ENCODE measurements at regions not wholly inside any gene's neighbourhood (a gene's known extent, or its start where the extent isn't known, plus 50 kb on each side); places are given as distances from the start of the nearest gene placed in this dataset.
"Not testable (repeated sequence)": the region's sequence is repeated elsewhere in the genome, so short reads cannot be mapped to it uniquely, and the experiment has no call there.

DNA sequence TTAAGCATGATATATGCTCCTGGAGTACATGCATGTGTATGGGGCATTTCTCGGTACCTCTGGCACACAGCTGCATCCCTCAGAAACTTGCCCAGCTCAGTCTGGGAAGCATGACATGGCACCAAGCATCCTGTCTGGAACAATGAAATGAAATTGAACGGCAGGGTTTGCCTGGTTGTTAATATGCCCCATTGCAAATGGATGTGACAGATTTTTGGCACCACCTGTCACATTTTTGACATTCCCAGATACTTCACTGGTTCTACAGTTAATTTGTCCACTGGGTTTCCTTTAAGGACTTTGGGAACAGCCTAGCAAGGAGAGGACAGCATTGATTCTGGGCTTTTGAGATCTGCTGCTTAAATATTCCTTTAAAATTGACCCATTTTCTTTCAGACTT, 305.8 kb downstream of the TSN start:
- no peak for DNase-seq (ENCODE audit: low read depth, low spot score)

DNA sequence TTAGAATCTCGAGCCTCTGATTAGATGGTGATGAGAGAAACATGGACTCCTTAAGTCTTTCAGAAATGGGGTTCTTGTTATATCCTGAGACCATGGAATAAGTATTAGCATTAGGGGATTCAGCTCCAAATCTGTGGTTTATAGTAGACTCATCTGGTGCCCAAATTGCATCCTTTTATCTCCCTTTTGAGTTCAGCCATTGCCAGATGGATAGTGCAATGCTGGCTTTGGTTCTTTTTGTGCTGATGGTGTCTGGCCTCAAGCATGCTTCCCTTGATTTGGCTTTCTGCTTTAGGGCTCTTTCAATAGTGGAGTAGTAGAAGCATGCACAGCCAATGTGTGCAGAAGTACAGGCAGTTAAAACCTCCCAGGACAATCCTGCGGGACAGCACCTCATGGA, 306.4 kb downstream of the TSN start:
- DNase-seq (ENCODE audit: low read depth, low spot score) = no peak

- DNase-seq (ENCODE audit: low read depth, low spot score) = no peak
Observed at GRCh38 chr2:122062506-122062905, 307.1 kb downstream of the TSN start.

GRCh38 chr2:122063716-122064115, 308.3 kb downstream of the TSN start:
- no peak for DNase-seq (ENCODE audit: low read depth, low spot score)

GRCh38 chr2:122070241-122070731, 314.8 kb downstream of the TSN start:
- no peak for DNase-seq (ENCODE audit: low read depth, low spot score)

DNA sequence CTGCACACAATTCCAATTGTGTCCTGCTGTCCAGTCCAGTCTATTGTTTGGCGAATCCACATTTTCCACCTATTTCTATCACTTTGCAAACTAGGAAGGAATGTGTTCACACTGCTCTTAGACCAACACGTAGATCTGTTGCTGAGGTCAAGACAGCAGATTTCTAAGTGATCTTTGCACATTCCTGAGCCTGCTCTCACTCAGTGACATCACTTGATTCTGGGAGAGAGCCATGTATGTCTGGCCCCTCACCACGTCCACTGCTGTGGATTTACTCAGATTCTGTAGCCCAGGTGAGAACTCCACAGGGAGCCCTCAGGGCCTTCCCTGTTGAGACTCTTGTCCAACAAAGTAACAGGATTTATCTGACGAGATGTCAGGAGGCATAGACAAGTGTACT, 317.2 kb downstream of the TSN start:
- peak; percentile 60 for DNase-seq (ENCODE audit: low read depth, low spot score)

GRCh38 chr2:122074201-122074600, 318.8 kb downstream of the TSN start:
- no peak for DNase-seq (ENCODE audit: low read depth, low spot score)

GRCh38 chr2:122075381-122075780, 319.9 kb downstream of the TSN start:
- DNase-seq (ENCODE audit: low read depth, low spot score) = no peak

DNA sequence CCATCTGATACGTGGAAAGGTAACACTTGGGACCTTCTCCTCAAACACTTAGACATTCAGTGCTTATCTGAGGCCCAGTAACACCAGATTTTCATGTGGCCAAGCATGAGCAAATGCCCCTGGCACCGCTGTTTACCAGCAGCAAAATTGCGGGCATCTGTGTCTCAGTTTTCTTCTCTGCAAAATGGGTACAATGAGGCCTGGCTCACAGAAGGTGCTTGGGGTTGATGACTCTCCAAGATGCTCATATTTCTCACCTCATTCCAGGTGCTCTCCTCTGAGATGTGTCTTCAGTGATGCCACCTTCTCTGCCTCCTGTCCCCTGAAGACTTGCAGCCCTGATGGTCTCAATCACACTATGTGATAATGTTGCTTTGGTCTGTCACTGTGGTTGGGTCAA, 321.7 kb downstream of the TSN start:
- no peak for DNase-seq (ENCODE audit: low read depth, low spot score)

DNA sequence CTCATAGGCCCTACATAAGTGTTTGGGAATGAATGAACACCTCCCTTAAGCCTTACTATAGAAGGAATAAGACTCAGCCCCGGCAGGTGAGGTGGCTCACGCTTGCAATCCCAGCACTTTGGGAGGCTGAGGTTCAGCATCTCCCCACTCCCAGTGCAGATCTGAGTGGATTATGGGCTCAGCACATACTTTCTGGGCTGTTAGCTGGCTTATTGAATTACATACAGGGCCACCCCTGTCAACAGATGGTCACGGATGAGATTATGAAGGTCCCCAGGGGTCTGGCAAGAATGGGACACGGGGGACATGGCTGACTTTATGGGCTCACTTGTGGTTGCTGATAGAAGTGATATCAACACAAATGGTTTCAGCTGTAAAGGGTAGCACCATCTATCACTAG, 322.3 kb downstream of the TSN start:
- DNase-seq (ENCODE audit: low read depth, low spot score) = no peak

DNA sequence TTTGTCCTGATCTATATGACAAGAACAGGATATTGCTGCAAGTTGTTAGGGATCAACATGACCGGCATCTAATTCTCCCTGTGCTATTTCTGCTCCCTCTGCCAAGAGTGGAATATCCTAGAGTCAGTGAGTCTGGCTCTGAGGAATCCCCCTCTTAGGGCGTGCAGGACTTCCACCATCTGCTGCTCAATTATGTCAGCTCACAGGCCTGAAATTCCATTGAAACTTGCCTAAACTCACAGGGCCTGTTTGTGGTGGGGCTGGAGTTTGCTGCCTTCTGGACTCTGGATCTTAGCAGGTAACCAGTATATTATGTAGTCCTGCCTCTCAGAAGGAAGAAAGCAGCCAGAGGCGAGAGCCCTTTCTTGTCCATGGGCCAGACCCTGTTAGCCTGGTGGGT, 323.0 kb downstream of the TSN start:
- DNase-seq (ENCODE audit: low read depth, low spot score) = peak; percentile 65

DNA sequence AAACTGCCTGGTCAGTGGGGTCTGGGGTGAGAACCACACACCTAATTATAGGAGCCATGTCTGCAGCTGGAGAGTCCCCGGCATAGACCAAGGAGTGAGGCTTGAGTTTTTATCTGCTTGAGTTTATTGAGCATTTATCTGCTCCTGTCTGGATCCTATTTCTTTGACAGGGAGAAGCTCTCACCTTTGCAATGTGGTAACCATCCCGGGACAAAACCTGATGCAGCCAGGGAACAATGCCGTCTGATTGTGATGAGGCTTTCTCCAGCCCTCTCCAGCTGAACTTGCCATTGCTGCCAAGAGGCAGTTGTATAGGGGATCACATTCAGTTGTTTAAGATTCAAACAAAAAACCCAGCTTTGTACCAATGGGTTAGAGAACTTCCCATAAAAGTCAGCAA, 324.4 kb downstream of the TSN start:
- DNase-seq (ENCODE audit: low read depth, low spot score) = no peak

GRCh38 chr2:122080316-122080715, 324.9 kb downstream of the TSN start:
- DNase-seq (ENCODE audit: low read depth, low spot score) = no peak

DNA sequence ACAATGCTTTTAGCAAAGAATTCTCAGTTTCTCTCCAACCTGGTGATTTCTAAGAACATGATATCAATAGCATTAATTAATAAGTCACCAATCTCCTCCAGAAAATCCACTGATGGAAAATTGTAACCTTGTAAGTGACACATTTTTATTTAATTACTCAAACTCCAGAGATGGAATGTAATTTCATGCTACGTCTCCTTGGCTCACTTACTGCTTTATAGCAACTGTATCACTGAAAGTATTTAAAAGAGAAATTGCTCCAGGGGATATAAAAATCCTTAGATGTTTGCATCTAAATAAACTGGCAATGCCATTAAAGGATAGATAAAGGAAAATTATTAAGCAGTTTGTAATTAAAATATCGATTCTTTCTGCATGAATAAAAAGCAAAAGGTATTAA, 325.4 kb downstream of the TSN start:
- no peak for DNase-seq (ENCODE audit: low read depth, low spot score)

DNA sequence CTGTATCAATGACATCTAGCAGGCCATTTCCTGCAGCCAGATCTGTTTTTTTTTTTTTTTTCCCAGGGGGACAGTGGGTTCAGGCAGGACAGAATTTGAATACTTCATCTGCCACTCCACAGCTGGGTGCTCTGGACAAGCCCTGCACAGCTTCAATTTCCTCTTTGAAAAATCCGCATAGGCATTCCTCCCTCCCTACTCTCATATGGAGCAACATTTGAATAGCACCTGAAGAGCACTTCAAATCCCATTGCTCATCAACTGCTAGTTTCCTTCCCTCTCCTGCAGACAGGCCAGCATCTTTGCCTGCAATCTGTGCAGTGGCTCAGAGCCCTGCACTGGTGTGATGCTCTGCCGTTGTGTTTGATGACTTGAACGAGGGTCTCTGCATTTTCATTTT, 326.3 kb downstream of the TSN start:
- peak; percentile 21 for DNase-seq (ENCODE audit: low read depth, low spot score)

- no peak for DNase-seq (ENCODE audit: low read depth, low spot score)
Observed at GRCh38 chr2:122083256-122084048, 328.0 kb downstream of the TSN start.

DNA sequence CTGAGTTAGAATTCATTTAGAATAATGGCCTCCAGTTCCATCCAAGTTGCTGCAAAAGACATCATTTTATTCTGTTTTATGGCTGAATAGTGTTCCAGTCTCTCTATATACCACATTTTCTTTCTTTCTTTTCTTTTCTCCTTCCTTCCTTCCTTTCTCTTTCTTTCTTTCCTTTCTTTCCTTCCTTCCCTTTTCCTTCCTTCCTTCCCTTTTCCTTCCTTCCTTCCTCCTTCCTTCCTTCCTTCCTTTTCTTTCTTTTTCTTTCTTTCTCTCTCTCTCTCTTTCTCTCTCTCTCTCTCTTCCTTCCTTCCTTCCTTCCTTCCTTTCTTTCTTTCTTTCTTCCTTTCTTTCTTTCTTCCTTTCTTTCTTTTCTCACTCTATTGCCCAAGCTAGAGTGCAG, 330.2 kb downstream of the TSN start:
- DNase-seq (ENCODE audit: low read depth, low spot score) = not testable (repeated sequence)

- DNase-seq (ENCODE audit: low read depth, low spot score) = no peak
Observed at GRCh38 chr2:122094557-122094956, 339.1 kb downstream of the TSN start.

GRCh38 chr2:122096761-122097160, 341.3 kb downstream of the TSN start:
- no peak for DNase-seq (ENCODE audit: low read depth, low spot score)

- no peak for DNase-seq (ENCODE audit: low read depth, low spot score)
Observed at GRCh38 chr2:122098306-122098705, 342.9 kb downstream of the TSN start.

DNA sequence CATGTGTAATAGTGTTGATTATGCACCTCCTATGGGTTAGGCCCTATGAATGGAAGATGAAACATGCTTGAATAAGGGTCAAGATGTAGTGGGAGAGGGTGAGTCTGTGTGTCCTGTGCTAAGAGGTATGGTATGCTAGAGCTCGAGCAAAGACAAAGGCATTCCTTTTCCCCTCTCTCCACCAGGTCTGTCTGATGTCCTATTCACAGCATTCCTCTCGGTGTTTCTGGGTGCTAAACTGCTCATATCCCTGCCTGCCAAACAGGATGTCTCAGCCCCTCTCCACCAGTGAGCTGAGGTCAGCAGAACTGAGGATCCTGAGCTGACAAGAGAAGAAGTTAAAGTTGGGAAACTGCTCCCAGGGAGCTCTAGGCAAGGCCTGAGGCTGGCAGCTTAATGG, 344.9 kb downstream of the TSN start:
- peak; percentile 88 for DNase-seq (ENCODE audit: low read depth, low spot score)

GRCh38 chr2:122100756-122101155, 345.3 kb downstream of the TSN start:
- no peak for DNase-seq (ENCODE audit: low read depth, low spot score)

DNA sequence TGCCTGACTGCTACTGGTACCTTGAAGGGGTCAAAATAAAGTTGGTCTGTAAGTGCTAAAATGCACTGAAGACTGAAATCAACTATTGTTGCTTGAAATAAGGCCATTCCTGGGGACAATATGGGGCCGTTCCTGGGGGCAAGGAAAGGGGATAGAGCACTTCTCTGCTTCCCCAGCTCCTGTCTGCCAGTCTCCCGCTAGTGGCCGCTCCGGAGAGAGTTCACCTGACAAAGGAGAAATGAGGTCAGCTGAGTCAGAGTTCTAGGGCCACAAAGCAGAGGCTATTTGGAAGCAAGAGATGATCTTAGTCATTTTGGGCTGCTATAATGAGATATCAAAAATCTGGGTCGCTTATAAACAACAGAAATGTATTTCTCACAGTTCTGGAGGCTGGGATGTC, 345.9 kb downstream of the TSN start:
- DNase-seq (ENCODE audit: low read depth, low spot score) = no peak

All from ELF-1 (cell line).